Neural progenitor cell (in vitro differentiated cells): ENCODE measurements at regions not wholly inside any gene's neighbourhood (a gene's known extent, or its start where the extent isn't known, plus 50 kb on each side); places are given as distances from the start of the nearest gene placed in this dataset.

Experiments used
- CTCF ChIP-seq: fragments of 200-600 bp; sonication (generic); IDR thresholded peaks from 2 replicates; pipeline ENCODE4 v1.5.1; 2017; ENCODE audit warnings: antibody characterized with exemption, mild to moderate bottlenecking
- EZH2phosphoT487 ChIP-seq: fragments of 200-600 bp; sonication (generic); IDR thresholded peaks from 2 replicates; pipeline ENCODE4 v1.6.1; 2017; ENCODE audit warnings: antibody characterized with exemption

GRCh38 chr2:47990503-47990902, 84.2 kb upstream of the FBXO11 start:
- TF ChIP-seq EZH2phosphoT487 (no peak), CTCF (no peak)
